ENCODE measurements at regions not wholly inside any gene's neighbourhood (a gene's known extent, or its start where the extent isn't known, plus 50 kb on each side); places are given as distances from the start of the nearest gene placed in this dataset.

- no peak for TF ChIP-seq EZH2 (IDR thresholded peaks at IDR 0.05; ENCODE audit: low read depth)
- no peak for TF ChIP-seq CTCF (conservative IDR thresholded peaks at IDR 0.05)
Observed at GRCh38 chr4:36722986-36723385, 441.6 kb downstream of the DTHD1 start.

All from PC-9 (cell line).